ENCODE measurements at regions not wholly inside any gene's neighbourhood (a gene's known extent, or its start where the extent isn't known, plus 50 kb on each side); places are given as distances from the start of the nearest gene placed in this dataset.

DNA sequence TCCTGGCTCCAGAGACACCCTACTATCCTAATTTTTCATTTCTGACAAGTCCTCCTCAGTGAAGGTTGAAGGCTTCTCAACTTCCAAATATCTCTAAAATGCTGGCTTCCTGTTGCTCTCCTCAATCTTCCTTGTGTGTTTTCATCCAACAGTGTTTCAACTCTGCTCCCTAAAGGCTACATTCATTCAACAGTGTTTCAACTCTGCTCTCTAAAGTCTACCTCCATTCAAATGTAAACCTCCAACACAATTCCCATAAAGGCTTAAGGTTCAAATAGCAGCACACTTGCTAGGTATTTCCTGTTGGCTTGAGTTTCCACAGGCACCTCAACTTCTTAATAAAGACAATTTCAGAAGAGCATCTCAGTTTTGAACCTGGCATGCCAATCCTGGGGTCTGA lies 164.8 kb downstream of the HINT1 start:
- Histone ChIP-seq H3K9ac (ENCODE audit: insufficient read depth in 1 of 2, low read depth in 2 of 2, low read length in 2 of 2) (no peak overlapping the region), H3K4me1 (replicated peaks in 1 of 2; ENCODE audit: control insufficient read depth in 2 of 2, insufficient read depth in 2 of 2, low read length in 2 of 2) (peaks cover 0 to 7% of the 10 kb centered on the region in 2 experiments; a peak in 2 of 5 replicates), H2AFZ (ENCODE audit: low read depth, low read length) (no peak overlapping the region), H3K27ac (ENCODE audit: extremely low read depth, low read depth, low read length) (no peak overlapping the region), H3K27me3 (ENCODE audit: control insufficient read depth in 2 of 2, insufficient read depth in 2 of 2, low read length in 2 of 2) (peaks cover 7 to 9% of the 10 kb centered on the region in 2 experiments; a peak in 4 of 5 replicates), H3K36me3 (ENCODE audit: control insufficient read depth, insufficient read depth, low read length) (no peaks in the 10 kb centered on the region), H4K20me1 (replicated peaks; ENCODE audit: control insufficient read depth, insufficient read depth, low read length) (no peaks in the 10 kb centered on the region), H3K9me1 (ENCODE audit: control insufficient read depth, insufficient read depth, low read length) (no peaks in the 10 kb centered on the region), H3K4me3 (no peak overlapping the region), H3K79me2 (ENCODE audit: control insufficient read depth, insufficient read depth, low read length) (no peaks in the 10 kb centered on the region), H3K4me2 (ENCODE audit: insufficient read depth, low read length) (no peak overlapping the region), H3K9me3 (replicated peaks; ENCODE audit: control insufficient read depth, insufficient read depth, low read depth, low read length) (no peaks in the 10 kb centered on the region)
- no peak for ATAC-seq
- POLR2A ChIA-PET, result no interaction called here
- intact Hi-C loops (cut with micrococcal nuclease) (loop anchor here (10.0 kb wide), 1 partner anchor 415 kb away; no protein-coding TSS in a partner anchor), in situ Hi-C loops (cut with MboI) (no loop called here)
- FAIRE-seq, result no peak
- CTCF ChIA-PET (ENCODE audit: low intra/inter-chr PET ratio), result no interaction called here
- BruUV-seq (replicated peaks), result no TSS peak
- DNase-seq (ENCODE audit: extremely low read depth in 1 of 4, low spot score in 3 of 4), result no peak
- no peak for TF ChIP-seq RFX7 (CRISPR knock-in tag; IDR thresholded peaks at IDR 0.05)
- no peak for TF ChIP-seq ZNF431 (CRISPR knock-in tag; IDR thresholded peaks at IDR 0.05)
- TF ChIP-seq FOXJ2 (tag; IDR thresholded peaks at IDR 0.05), result no peak
- no peak for TF ChIP-seq CHD7 (IDR thresholded peaks at IDR 0.05; ENCODE audit: low read depth, low read length)
- TF ChIP-seq ZNF76 (CRISPR knock-in tag; IDR thresholded peaks at IDR 0.05; ENCODE audit: borderline replicate concordance), result no peak
- TF ChIP-seq TEAD1 (CRISPR knock-in tag; IDR thresholded peaks at IDR 0.05), result no peak
- TF ChIP-seq NELFE (IDR thresholded peaks at IDR 0.05; ENCODE audit: insufficient read depth, insufficient read length), result no peak
- no peak for TF ChIP-seq ZNF583 (CRISPR knock-in tag; IDR thresholded peaks at IDR 0.05)
- TF ChIP-seq, protein P1, sequence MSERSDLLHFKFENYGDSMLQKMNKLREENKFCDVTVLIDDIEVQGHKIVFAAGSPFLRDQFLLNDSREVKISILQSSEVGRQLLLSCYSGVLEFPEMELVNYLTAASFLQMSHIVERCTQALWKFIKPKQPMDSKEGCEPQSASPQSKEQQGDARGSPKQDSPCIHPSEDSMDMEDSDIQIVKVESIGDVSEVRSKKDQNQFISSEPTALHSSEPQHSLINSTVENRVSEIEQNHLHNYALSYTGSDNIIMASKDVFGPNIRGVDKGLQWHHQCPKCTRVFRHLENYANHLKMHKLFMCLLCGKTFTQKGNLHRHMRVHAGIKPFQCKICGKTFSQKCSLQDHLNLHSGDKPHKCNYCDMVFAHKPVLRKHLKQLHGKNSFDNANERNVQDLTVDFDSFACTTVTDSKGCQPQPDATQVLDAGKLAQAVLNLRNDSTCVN (CRISPR knock-in tag; IDR thresholded peaks at IDR 0.05), result no peak
- no peak for TF ChIP-seq THRB (CRISPR knock-in tag; conservative IDR thresholded peaks at IDR 0.05)
- TF ChIP-seq MCM7 (IDR thresholded peaks at IDR 0.05), result no peak
